Osteoblast (primary cell): ENCODE measurements at regions not wholly inside any gene's neighbourhood (a gene's known extent, or its start where the extent isn't known, plus 50 kb on each side); places are given as distances from the start of the nearest gene placed in this dataset.

Experiments
- DNase-seq: peaks from one replicate; pipeline ENCODE4 v3.0.0; 2011; ENCODE audit warnings: low spot score, mixed read lengths; ENCODE audit not compliant: insufficient read length; ENCODE audit errors: missing footprints
- H2AFZ ChIP-seq: 2 replicates; pipeline ENCODE4 v1.6.0; 2011; ENCODE audit warnings: mild to moderate bottlenecking, low read length
- H3K27ac ChIP-seq: 2 replicates; pipeline ENCODE4 v1.5.1; 2011; ENCODE audit warnings: mild to moderate bottlenecking, low read depth, low read length, moderate library complexity
- H3K27me3 ChIP-seq: 2 replicates; pipeline ENCODE4 v1.6.0; 2012; ENCODE audit warnings: mild to moderate bottlenecking, control low read depth, inconsistent platforms, low read length, moderate library complexity; ENCODE audit not compliant: insufficient read depth
- H3K36me3 ChIP-seq: 2 replicates; pipeline ENCODE4 v1.5.1; 2011; ENCODE audit warnings: mild to moderate bottlenecking, low read length, control low read depth, moderate library complexity; ENCODE audit not compliant: insufficient read depth
- H3K4me1 ChIP-seq: 2 replicates; pipeline ENCODE4 v1.5.1; 2011; ENCODE audit warnings: mild to moderate bottlenecking, low read length, control low read depth, moderate library complexity; ENCODE audit not compliant: insufficient read depth
- H3K4me2 ChIP-seq: 2 replicates; pipeline ENCODE4 v1.6.0; 2011; ENCODE audit warnings: mild to moderate bottlenecking, low read length; ENCODE audit not compliant: insufficient read depth
- H3K4me3 ChIP-seq: fragments of 200-600 bp; sonication (generic); 3 replicates; pipeline ENCODE4 v1.5.1; 2012; ENCODE audit warnings: mild to moderate bottlenecking, low read length, inconsistent platforms; ENCODE audit not compliant: insufficient read depth
- H3K79me2 ChIP-seq: 2 replicates; pipeline ENCODE4 v1.6.0; 2012; ENCODE audit warnings: mild to moderate bottlenecking, low read length, control low read depth, inconsistent platforms; ENCODE audit not compliant: insufficient read depth
- H3K9me3 ChIP-seq: 2 replicates; pipeline ENCODE4 v1.5.1; 2011; ENCODE audit warnings: low read depth, low read length, control low read depth
- H4K20me1 ChIP-seq: 2 replicates; pipeline ENCODE4 v1.6.0; 2012; ENCODE audit warnings: mild to moderate bottlenecking, low read length, control low read depth; ENCODE audit not compliant: insufficient read depth
- CTCF ChIP-seq: IDR thresholded peaks from 2 replicates; pipeline ENCODE4 v1.5.1; 2011; ENCODE audit warnings: mild to moderate bottlenecking, low read depth, low read length, moderate library complexity; ENCODE audit errors: extremely low read depth

DNA sequence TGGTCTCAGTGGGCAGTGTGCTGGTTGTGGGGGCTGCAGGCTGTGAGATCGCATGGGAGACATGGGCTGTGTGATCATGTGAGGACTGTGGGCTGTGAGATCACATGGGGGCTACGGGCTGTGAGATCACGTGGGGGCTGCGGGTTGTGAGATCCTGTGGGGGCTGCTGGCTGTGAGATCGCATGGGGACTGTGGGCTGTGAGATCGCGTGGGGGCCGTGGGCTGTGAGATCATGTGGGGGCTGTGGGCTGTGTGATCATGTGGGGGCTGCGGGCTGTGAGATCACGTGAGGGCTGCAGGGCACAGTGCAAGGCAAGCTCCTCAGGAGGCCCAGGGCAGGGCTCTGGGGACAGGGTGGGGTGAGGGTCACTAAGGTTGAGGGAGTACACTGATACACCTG, 140.5 kb upstream of the CST7 start:
- Histone ChIP-seq H3K27me3 (no peaks in the 10 kb centered on the region), H3K36me3 (no peaks in the 10 kb centered on the region), H4K20me1 (no peaks in the 10 kb centered on the region), H3K27ac (no peak overlapping the region), H3K4me2 (no peak overlapping the region), H3K79me2 (no peaks in the 10 kb centered on the region), H3K9me3 (no peaks in the 10 kb centered on the region), H3K4me1 (no peaks in the 10 kb centered on the region), H3K4me3 (no peak overlapping the region), H2AFZ (no peak overlapping the region)
- DNase-seq = peak; percentile 62
- no peak for TF ChIP-seq CTCF

GRCh38 chr20:24809606-24810005, 139.5 kb upstream of the CST7 start:
- H3K4me3 ChIP-seq = no peak overlapping the region
- no peaks in the 10 kb centered on the region for H3K79me2 ChIP-seq
- no peak overlapping the region for H3K27ac ChIP-seq
- H3K36me3 ChIP-seq = no peaks in the 10 kb centered on the region
- no peak overlapping the region for H2AFZ ChIP-seq
- H3K4me1 ChIP-seq = no peaks in the 10 kb centered on the region
- no peaks in the 10 kb centered on the region for H3K9me3 ChIP-seq
- H3K4me2 ChIP-seq = no peak overlapping the region
- peak; percentile 23 for DNase-seq
- H3K27me3 ChIP-seq = no peaks in the 10 kb centered on the region
- H4K20me1 ChIP-seq = no peaks in the 10 kb centered on the region
- TF ChIP-seq CTCF = no peak

GRCh38 chr20:24810676-24811407, 138.2 kb upstream of the CST7 start:
- Histone ChIP-seq H3K36me3 (no peaks in the 10 kb centered on the region), H3K79me2 (no peaks in the 10 kb centered on the region), H3K4me1 (no peaks in the 10 kb centered on the region), H3K4me2 (no peak overlapping the region), H3K27ac (no peak overlapping the region), H3K4me3 (no peak overlapping the region), H4K20me1 (no peaks in the 10 kb centered on the region), H3K9me3 (no peaks in the 10 kb centered on the region), H3K27me3 (no peaks in the 10 kb centered on the region), H2AFZ (no peak overlapping the region)
- no peak for TF ChIP-seq CTCF
- peak; percentile 81 for DNase-seq

DNA sequence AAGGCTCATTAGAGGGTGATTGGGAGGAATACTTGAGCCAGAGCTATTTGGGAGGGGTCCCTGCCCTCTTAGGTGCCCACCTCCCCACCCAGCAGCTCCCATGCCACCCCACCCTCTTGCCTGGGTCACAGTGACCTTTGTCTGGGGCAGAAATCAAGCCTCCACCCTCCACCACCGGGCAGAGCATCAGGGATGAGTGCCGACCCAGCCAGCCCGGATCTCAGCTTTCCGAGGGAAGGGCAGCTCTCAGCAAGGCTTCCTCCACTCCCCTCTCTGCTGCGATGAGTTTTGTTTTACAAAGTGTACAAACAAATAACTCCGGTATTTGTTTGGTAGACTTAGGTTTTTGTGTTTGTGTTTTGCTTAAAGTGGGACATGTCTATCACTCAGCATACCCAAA, 136.7 kb upstream of the CST7 start:
- H3K4me3 ChIP-seq = no peak overlapping the region
- no peak overlapping the region for H3K27ac ChIP-seq

More for the DNA sequence above, 136.7 kb upstream of the CST7 start:
- Histone ChIP-seq H3K27me3 (no peaks in the 10 kb centered on the region), H4K20me1 (no peaks in the 10 kb centered on the region), H2AFZ (no peak overlapping the region), H3K9me3 (no peaks in the 10 kb centered on the region), H3K36me3 (no peaks in the 10 kb centered on the region), H3K4me2 (no peak overlapping the region), H3K4me1 (no peaks in the 10 kb centered on the region), H3K79me2 (no peaks in the 10 kb centered on the region)
- peak; percentile 79 for DNase-seq
- no peak for TF ChIP-seq CTCF
